ENCODE measurements at regions not wholly inside any gene's neighbourhood (a gene's known extent, or its start where the extent isn't known, plus 50 kb on each side); places are given as distances from the start of the nearest gene placed in this dataset.

- Histone ChIP-seq H3K27me3 (ENCODE audit: control insufficient read depth, insufficient read depth, low read length) (no peaks in the 10 kb centered on the region), H3K27ac (ENCODE audit: low read length) (no peak overlapping the region), H3K4me1 (ENCODE audit: control insufficient read depth, insufficient read depth, low read length) (no peaks in the 10 kb centered on the region), H3K4me3 (ENCODE audit: low read length) (no peak overlapping the region), H3K36me3 (ENCODE audit: control insufficient read depth, insufficient read depth, low read length) (no peaks in the 10 kb centered on the region), H3K9me3 (ENCODE audit: control insufficient read depth, low read depth, low read length) (no peaks in the 10 kb centered on the region)
- WGBS (ENCODE audit: insufficient coverage, low lambda C conversion rate) = no CpG with 5 or more reads among the region's 10 CpGs
- DNase-seq = no peak
Measured at GRCh38 chr13:111639196-111639705, 318.8 kb downstream of the TEX29 start.

GRCh38 chr13:111640006-111640405 is 319.6 kb downstream of the TEX29 start:
- DNase-seq = no peak
- no peak overlapping the region for H3K4me3 ChIP-seq (ENCODE audit: low read length)
- H3K9me3 ChIP-seq (ENCODE audit: control insufficient read depth, low read depth, low read length) = no peaks in the 10 kb centered on the region
- H3K4me1 ChIP-seq (ENCODE audit: control insufficient read depth, insufficient read depth, low read length) = no peaks in the 10 kb centered on the region
- no peak overlapping the region for H3K27ac ChIP-seq (ENCODE audit: low read length)
- no CpG with 5 or more reads among the region's 13 CpGs for WGBS (ENCODE audit: insufficient coverage, low lambda C conversion rate)
- no peaks in the 10 kb centered on the region for H3K27me3 ChIP-seq (ENCODE audit: control insufficient read depth, insufficient read depth, low read length)
- no peaks in the 10 kb centered on the region for H3K36me3 ChIP-seq (ENCODE audit: control insufficient read depth, insufficient read depth, low read length)

GRCh38 chr13:111640476-111640875 is 320.0 kb downstream of the TEX29 start:
- no peak for DNase-seq
- H3K36me3 ChIP-seq (ENCODE audit: control insufficient read depth, insufficient read depth, low read length) = no peaks in the 10 kb centered on the region
- H3K4me3 ChIP-seq (ENCODE audit: low read length) = no peak overlapping the region
- no peaks in the 10 kb centered on the region for H3K27me3 ChIP-seq (ENCODE audit: control insufficient read depth, insufficient read depth, low read length)
- H3K27ac ChIP-seq (ENCODE audit: low read length) = no peak overlapping the region
- no CpG with 5 or more reads among the region's 9 CpGs for WGBS (ENCODE audit: insufficient coverage, low lambda C conversion rate)
- no peaks in the 10 kb centered on the region for H3K4me1 ChIP-seq (ENCODE audit: control insufficient read depth, insufficient read depth, low read length)
- no peaks in the 10 kb centered on the region for H3K9me3 ChIP-seq (ENCODE audit: control insufficient read depth, low read depth, low read length)

- WGBS (ENCODE audit: insufficient coverage, low lambda C conversion rate) = no CpG with 5 or more reads among the region's 12 CpGs
- Histone ChIP-seq H3K4me3 (ENCODE audit: low read length) (no peak overlapping the region), H3K27me3 (ENCODE audit: control insufficient read depth, insufficient read depth, low read length) (no peaks in the 10 kb centered on the region), H3K27ac (ENCODE audit: low read length) (no peak overlapping the region), H3K36me3 (ENCODE audit: control insufficient read depth, insufficient read depth, low read length) (no peaks in the 10 kb centered on the region), H3K4me1 (ENCODE audit: control insufficient read depth, insufficient read depth, low read length) (no peaks in the 10 kb centered on the region), H3K9me3 (ENCODE audit: control insufficient read depth, low read depth, low read length) (no peaks in the 10 kb centered on the region)
- no peak for DNase-seq
Measured at GRCh38 chr13:111642156-111642767, 321.8 kb downstream of the TEX29 start.

- WGBS (ENCODE audit: insufficient coverage, low lambda C conversion rate) = no CpG with 5 or more reads among the region's 16 CpGs
- no peaks in the 10 kb centered on the region for H3K9me3 ChIP-seq (ENCODE audit: control insufficient read depth, low read depth, low read length)
- H3K27ac ChIP-seq (ENCODE audit: low read length) = no peak overlapping the region
- H3K4me3 ChIP-seq (ENCODE audit: low read length) = no peak overlapping the region
- H3K27me3 ChIP-seq (ENCODE audit: control insufficient read depth, insufficient read depth, low read length) = no peaks in the 10 kb centered on the region
- no peaks in the 10 kb centered on the region for H3K4me1 ChIP-seq (ENCODE audit: control insufficient read depth, insufficient read depth, low read length)
- H3K36me3 ChIP-seq (ENCODE audit: control insufficient read depth, insufficient read depth, low read length) = no peaks in the 10 kb centered on the region
- no peak for DNase-seq
Measured at GRCh38 chr13:111644750-111645149, 324.3 kb downstream of the TEX29 start.

- Histone ChIP-seq H3K36me3 (ENCODE audit: control insufficient read depth, insufficient read depth, low read length) (no peaks in the 10 kb centered on the region), H3K4me3 (ENCODE audit: low read length) (no peak overlapping the region), H3K27ac (ENCODE audit: low read length) (no peak overlapping the region), H3K27me3 (ENCODE audit: control insufficient read depth, insufficient read depth, low read length) (no peaks in the 10 kb centered on the region), H3K9me3 (ENCODE audit: control insufficient read depth, low read depth, low read length) (no peaks in the 10 kb centered on the region), H3K4me1 (ENCODE audit: control insufficient read depth, insufficient read depth, low read length) (no peaks in the 10 kb centered on the region)
- WGBS (ENCODE audit: insufficient coverage, low lambda C conversion rate) = no CpG with 5 or more reads among the region's 12 CpGs
- no peak for DNase-seq
Measured at GRCh38 chr13:111645198-111645597, 324.8 kb downstream of the TEX29 start.

- H3K27ac ChIP-seq (ENCODE audit: low read length) = no peak overlapping the region
- no CpG with 5 or more reads among the region's 27 CpGs for WGBS (ENCODE audit: insufficient coverage, low lambda C conversion rate)
- H3K36me3 ChIP-seq (ENCODE audit: control insufficient read depth, insufficient read depth, low read length) = no peaks in the 10 kb centered on the region
- no peaks in the 10 kb centered on the region for H3K4me1 ChIP-seq (ENCODE audit: control insufficient read depth, insufficient read depth, low read length)
- H3K9me3 ChIP-seq (ENCODE audit: control insufficient read depth, low read depth, low read length) = no peaks in the 10 kb centered on the region
- no peak overlapping the region for H3K4me3 ChIP-seq (ENCODE audit: low read length)
- no peak for DNase-seq
- no peaks in the 10 kb centered on the region for H3K27me3 ChIP-seq (ENCODE audit: control insufficient read depth, insufficient read depth, low read length)
Measured at GRCh38 chr13:111645598-111646455, 325.4 kb downstream of the TEX29 start.

- no peak overlapping the region for H3K4me3 ChIP-seq (ENCODE audit: low read length)
- no peaks in the 10 kb centered on the region for H3K4me1 ChIP-seq (ENCODE audit: control insufficient read depth, insufficient read depth, low read length)
- H3K9me3 ChIP-seq (ENCODE audit: control insufficient read depth, low read depth, low read length) = no peaks in the 10 kb centered on the region
- DNase-seq = no peak
- H3K36me3 ChIP-seq (ENCODE audit: control insufficient read depth, insufficient read depth, low read length) = no peaks in the 10 kb centered on the region
- H3K27ac ChIP-seq (ENCODE audit: low read length) = no peak overlapping the region
- H3K27me3 ChIP-seq (ENCODE audit: control insufficient read depth, insufficient read depth, low read length) = no peaks in the 10 kb centered on the region
- WGBS (ENCODE audit: insufficient coverage, low lambda C conversion rate) = 100% methylated on average over 2 of the region's 10 CpGs
Measured at GRCh38 chr13:111646456-111646855, 326.0 kb downstream of the TEX29 start.

- Histone ChIP-seq H3K27me3 (ENCODE audit: control insufficient read depth, insufficient read depth, low read length) (peaks cover 4% of the 10 kb centered on the region), H3K4me3 (ENCODE audit: low read length) (no peak overlapping the region), H3K4me1 (ENCODE audit: control insufficient read depth, insufficient read depth, low read length) (no peaks in the 10 kb centered on the region), H3K36me3 (ENCODE audit: control insufficient read depth, insufficient read depth, low read length) (no peaks in the 10 kb centered on the region), H3K27ac (ENCODE audit: low read length) (no peak overlapping the region), H3K9me3 (ENCODE audit: control insufficient read depth, low read depth, low read length) (no peaks in the 10 kb centered on the region)
- WGBS (ENCODE audit: insufficient coverage, low lambda C conversion rate) = 93% methylated on average over 2 of the region's 4 CpGs
- DNase-seq = no peak
Measured at GRCh38 chr13:111648885-111649284, 328.4 kb downstream of the TEX29 start.

GRCh38 chr13:111650626-111651025 is 330.2 kb downstream of the TEX29 start:
- no peak for DNase-seq
- Histone ChIP-seq H3K27me3 (ENCODE audit: control insufficient read depth, insufficient read depth, low read length) (peaks cover 5% of the 10 kb centered on the region), H3K4me1 (ENCODE audit: control insufficient read depth, insufficient read depth, low read length) (no peaks in the 10 kb centered on the region), H3K27ac (ENCODE audit: low read length) (no peak overlapping the region), H3K9me3 (ENCODE audit: control insufficient read depth, low read depth, low read length) (no peaks in the 10 kb centered on the region), H3K4me3 (ENCODE audit: low read length) (no peak overlapping the region), H3K36me3 (ENCODE audit: control insufficient read depth, insufficient read depth, low read length) (no peaks in the 10 kb centered on the region)
- WGBS (ENCODE audit: insufficient coverage, low lambda C conversion rate) = no CpG with 5 or more reads among the region's 4 CpGs
